ENCODE measurements at regions not wholly inside any gene's neighbourhood (a gene's known extent, or its start where the extent isn't known, plus 50 kb on each side); places are given as distances from the start of the nearest gene placed in this dataset.
"Not testable (repeated sequence)": the region's sequence is repeated elsewhere in the genome, so short reads cannot be mapped to it uniquely, and the experiment has no call there.

DNA sequence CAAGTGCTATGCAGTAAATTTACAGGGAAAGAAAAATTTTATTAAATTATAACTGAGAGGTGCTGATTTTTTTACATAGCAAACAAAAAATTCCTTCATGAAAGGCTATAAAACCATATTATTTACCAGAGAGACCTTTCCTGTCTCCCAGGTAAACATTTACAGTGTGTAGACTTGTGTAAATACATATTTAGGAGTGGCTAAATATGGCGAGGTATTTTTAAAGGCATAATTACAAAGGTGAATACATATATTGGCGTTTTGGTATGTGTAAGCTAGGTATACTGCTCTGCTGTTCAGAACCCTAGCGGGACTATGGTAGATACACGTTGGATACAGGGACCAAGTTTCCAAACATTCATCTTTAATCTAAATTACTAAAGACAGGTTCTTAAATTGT lies 170.6 kb upstream of the MEF2C start:
- Histone ChIP-seq H3K4me1 (ENCODE audit: control insufficient read depth, insufficient read depth, low read length) (no peaks in the 10 kb centered on the region), H3K36me3 (ENCODE audit: control insufficient read depth, insufficient read depth, low read length) (no peaks in the 10 kb centered on the region), H3K4me3 (ENCODE audit: low read depth in 2 of 2, low read length in 2 of 2) (no peak overlapping the region), H3K27me3 (ENCODE audit: control insufficient read depth, insufficient read depth, low read length) (no peaks in the 10 kb centered on the region), H3K27ac (ENCODE audit: low read length) (no peak overlapping the region), H3K9me3 (ENCODE audit: control insufficient read depth, insufficient read depth, low read depth, low read length) (peaks cover 4% of the 10 kb centered on the region; the same call in 1 of the 2 replicates)
- ATAC-seq (no peak), DNase-seq (ENCODE audit: low read depth, low spot score) (no peak)
- intact Hi-C loops (cut with micrococcal nuclease; ENCODE audit: unreplicated experiment): no loop called here
- POLR2A ChIA-PET: no interaction called here
- BruUV-seq (replicated peaks): no TSS peak
- CTCF ChIA-PET: no interaction called here
- in situ Hi-C loops (cut with HindIII; ENCODE audit: low pct_unique_long_range_greater_than_20kb, low sequenced_read_pairs): no loop called here
- TF ChIP-seq, protein P1, sequence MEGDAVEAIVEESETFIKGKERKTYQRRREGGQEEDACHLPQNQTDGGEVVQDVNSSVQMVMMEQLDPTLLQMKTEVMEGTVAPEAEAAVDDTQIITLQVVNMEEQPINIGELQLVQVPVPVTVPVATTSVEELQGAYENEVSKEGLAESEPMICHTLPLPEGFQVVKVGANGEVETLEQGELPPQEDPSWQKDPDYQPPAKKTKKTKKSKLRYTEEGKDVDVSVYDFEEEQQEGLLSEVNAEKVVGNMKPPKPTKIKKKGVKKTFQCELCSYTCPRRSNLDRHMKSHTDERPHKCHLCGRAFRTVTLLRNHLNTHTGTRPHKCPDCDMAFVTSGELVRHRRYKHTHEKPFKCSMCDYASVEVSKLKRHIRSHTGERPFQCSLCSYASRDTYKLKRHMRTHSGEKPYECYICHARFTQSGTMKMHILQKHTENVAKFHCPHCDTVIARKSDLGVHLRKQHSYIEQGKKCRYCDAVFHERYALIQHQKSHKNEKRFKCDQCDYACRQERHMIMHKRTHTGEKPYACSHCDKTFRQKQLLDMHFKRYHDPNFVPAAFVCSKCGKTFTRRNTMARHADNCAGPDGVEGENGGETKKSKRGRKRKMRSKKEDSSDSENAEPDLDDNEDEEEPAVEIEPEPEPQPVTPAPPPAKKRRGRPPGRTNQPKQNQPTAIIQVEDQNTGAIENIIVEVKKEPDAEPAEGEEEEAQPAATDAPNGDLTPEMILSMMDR (IDR thresholded peaks at IDR 0.05): no peak
- TF ChIP-seq POLR2AphosphoS5 (IDR thresholded peaks at IDR 0.05; ENCODE audit: low read depth, low read length) (no peak), TCF7L2 (IDR thresholded peaks at IDR 0.05; ENCODE audit: low read depth, low read length) (no peak), SIN3A (IDR thresholded peaks at IDR 0.05; ENCODE audit: borderline replicate concordance, insufficient read depth, low read depth, low read length) (no peak)
- TF ChIP-seq, protein P2, sequence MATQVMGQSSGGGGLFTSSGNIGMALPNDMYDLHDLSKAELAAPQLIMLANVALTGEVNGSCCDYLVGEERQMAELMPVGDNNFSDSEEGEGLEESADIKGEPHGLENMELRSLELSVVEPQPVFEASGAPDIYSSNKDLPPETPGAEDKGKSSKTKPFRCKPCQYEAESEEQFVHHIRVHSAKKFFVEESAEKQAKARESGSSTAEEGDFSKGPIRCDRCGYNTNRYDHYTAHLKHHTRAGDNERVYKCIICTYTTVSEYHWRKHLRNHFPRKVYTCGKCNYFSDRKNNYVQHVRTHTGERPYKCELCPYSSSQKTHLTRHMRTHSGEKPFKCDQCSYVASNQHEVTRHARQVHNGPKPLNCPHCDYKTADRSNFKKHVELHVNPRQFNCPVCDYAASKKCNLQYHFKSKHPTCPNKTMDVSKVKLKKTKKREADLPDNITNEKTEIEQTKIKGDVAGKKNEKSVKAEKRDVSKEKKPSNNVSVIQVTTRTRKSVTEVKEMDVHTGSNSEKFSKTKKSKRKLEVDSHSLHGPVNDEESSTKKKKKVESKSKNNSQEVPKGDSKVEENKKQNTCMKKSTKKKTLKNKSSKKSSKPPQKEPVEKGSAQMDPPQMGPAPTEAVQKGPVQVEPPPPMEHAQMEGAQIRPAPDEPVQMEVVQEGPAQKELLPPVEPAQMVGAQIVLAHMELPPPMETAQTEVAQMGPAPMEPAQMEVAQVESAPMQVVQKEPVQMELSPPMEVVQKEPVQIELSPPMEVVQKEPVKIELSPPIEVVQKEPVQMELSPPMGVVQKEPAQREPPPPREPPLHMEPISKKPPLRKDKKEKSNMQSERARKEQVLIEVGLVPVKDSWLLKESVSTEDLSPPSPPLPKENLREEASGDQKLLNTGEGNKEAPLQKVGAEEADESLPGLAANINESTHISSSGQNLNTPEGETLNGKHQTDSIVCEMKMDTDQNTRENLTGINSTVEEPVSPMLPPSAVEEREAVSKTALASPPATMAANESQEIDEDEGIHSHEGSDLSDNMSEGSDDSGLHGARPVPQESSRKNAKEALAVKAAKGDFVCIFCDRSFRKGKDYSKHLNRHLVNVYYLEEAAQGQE (IDR thresholded peaks at IDR 0.05; ENCODE audit: insufficient read depth in 1 of 2, low read depth in 2 of 2, low read length in 1 of 2): no peak

DNA sequence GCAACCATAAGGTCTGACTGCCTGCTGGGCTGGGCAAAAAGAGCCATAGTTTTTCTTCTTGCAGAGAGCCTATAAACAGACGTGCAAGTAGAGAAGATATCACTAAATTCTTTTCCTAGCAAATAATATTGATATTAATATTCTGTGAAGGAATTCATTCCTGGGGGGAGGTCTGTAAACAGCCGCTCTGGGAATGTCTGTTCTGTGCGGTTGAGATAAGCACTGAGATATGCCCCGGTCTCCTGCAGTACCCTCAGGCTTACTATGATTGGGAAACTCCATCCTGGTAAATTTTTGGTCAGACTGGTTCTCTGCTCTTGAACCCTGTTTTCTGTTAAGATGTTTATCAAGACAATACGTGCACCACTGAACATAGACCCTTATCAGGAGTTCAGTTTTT lies 167.1 kb upstream of the MEF2C start:
- H3K36me3 ChIP-seq (ENCODE audit: control insufficient read depth, insufficient read depth, low read length); H3K9me3 ChIP-seq (ENCODE audit: control insufficient read depth, insufficient read depth, low read depth, low read length); H3K27me3 ChIP-seq (ENCODE audit: control insufficient read depth, insufficient read depth, low read length); DNase-seq (ENCODE audit: low read depth, low spot score); in situ Hi-C loops (cut with HindIII; ENCODE audit: low pct_unique_long_range_greater_than_20kb, low sequenced_read_pairs); POLR2A ChIA-PET; intact Hi-C loops (cut with micrococcal nuclease; ENCODE audit: unreplicated experiment); ATAC-seq; CTCF ChIA-PET; H3K4me1 ChIP-seq (ENCODE audit: control insufficient read depth, insufficient read depth, low read length); H3K27ac ChIP-seq (ENCODE audit: low read length); BruUV-seq (replicated peaks); H3K4me3 ChIP-seq (ENCODE audit: low read depth in 2 of 2, low read length in 2 of 2): not testable (repeated sequence)

DNA sequence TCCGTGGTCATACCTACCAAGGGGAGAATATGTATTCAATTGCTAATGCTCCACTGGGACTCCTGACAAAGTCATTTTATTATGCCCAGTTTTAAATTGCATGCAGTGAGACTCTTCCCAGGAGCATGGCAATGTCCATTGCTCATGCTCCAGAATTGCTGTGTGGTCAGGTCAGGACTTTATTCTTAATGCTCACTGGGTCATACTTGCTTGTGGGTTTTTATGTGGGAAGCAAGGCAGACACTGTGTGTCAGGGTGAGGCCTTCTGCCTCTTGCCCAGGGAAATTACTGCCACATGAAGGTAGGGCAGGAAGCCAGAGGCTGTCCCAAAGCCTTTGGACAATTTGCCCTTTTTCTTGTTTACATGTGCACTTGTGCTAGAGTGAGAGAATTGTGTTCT lies 164.6 kb upstream of the MEF2C start:
- Histone ChIP-seq H3K36me3 (ENCODE audit: control insufficient read depth, insufficient read depth, low read length) (no peaks in the 10 kb centered on the region), H3K9me3 (ENCODE audit: control insufficient read depth, insufficient read depth, low read depth, low read length) (peaks cover 4% of the 10 kb centered on the region; the same call in 1 of the 2 replicates), H3K4me3 (ENCODE audit: low read depth in 2 of 2, low read length in 2 of 2) (no peak overlapping the region), H3K27ac (ENCODE audit: low read length) (no peak overlapping the region), H3K27me3 (ENCODE audit: control insufficient read depth, insufficient read depth, low read length) (no peaks in the 10 kb centered on the region), H3K4me1 (ENCODE audit: control insufficient read depth, insufficient read depth, low read length) (no peaks in the 10 kb centered on the region)
- ChIA-PET POLR2A (no interaction called here), CTCF (no interaction called here)
- BruUV-seq (replicated peaks): no TSS peak
- DNase-seq (ENCODE audit: low read depth, low spot score) (no peak), ATAC-seq (no peak)
- intact Hi-C loops (cut with micrococcal nuclease; ENCODE audit: unreplicated experiment) (no loop called here), in situ Hi-C loops (cut with HindIII; ENCODE audit: low pct_unique_long_range_greater_than_20kb, low sequenced_read_pairs) (no loop called here)
- TF ChIP-seq, protein P2 (IDR thresholded peaks at IDR 0.05; ENCODE audit: insufficient read depth in 1 of 2, low read depth in 2 of 2, low read length in 1 of 2): no peak
- no peak for TF ChIP-seq SIN3A (IDR thresholded peaks at IDR 0.05; ENCODE audit: borderline replicate concordance, insufficient read depth, low read depth, low read length)
- TF ChIP-seq, protein P1 (IDR thresholded peaks at IDR 0.05): no peak
- no peak for TF ChIP-seq TCF7L2 (IDR thresholded peaks at IDR 0.05; ENCODE audit: low read depth, low read length)
- no peak for TF ChIP-seq POLR2AphosphoS5 (IDR thresholded peaks at IDR 0.05; ENCODE audit: low read depth, low read length)
